Mesothelial cell of epicardium (in vitro differentiated cells): ENCODE measurements at regions not wholly inside any gene's neighbourhood (a gene's known extent, or its start where the extent isn't known, plus 50 kb on each side); places are given as distances from the start of the nearest gene placed in this dataset.

ENCODE experiments used
- DNase-seq, 2 experiments: peaks; one replicate each; pipeline ENCODE4 v3.0.0; 2021; ENCODE audit warnings: low spot score in 2 of 2; ENCODE audit not compliant: unreplicated experiment in 2 of 2
- H3K27ac Mint-ChIP-seq: 2 replicates; pipeline ENCODE4 v1.8.0; 2021; ENCODE audit warnings: mixed read lengths
- H3K27me3 Mint-ChIP-seq: 2 replicates; pipeline ENCODE4 v1.8.0; 2021; ENCODE audit warnings: low read depth, mixed read lengths
- H3K36me3 Mint-ChIP-seq: 2 replicates; pipeline ENCODE4 v1.8.0; 2021; ENCODE audit warnings: mixed read lengths
- H3K4me1 Mint-ChIP-seq: 2 replicates; pipeline ENCODE4 v1.8.0; 2021; ENCODE audit warnings: mixed read lengths
- H3K4me3 Mint-ChIP-seq: 2 replicates; pipeline ENCODE4 v1.8.0; 2021; ENCODE audit warnings: mild to moderate bottlenecking, moderate library complexity, mixed read lengths
- H3K9me3 Mint-ChIP-seq: 2 replicates; pipeline ENCODE4 v1.8.0; 2021; ENCODE audit warnings: mixed read lengths
- TF ChIP-seq, protein P1 (sequence below): fragments of 200-600 bp; sonication (generic); IDR thresholded peaks from one replicate; pipeline ENCODE4 v1.5.0; 2021; ENCODE audit warnings: antibody characterized with exemption; ENCODE audit not compliant: unreplicated experiment

GRCh38 chr16:13557418-13557817, 362.5 kb upstream of the ERCC4 start:
- H3K36me3 Mint-ChIP-seq: no peaks in the 10 kb centered on the region
- DNase-seq: no peak
- H3K4me1 Mint-ChIP-seq: no peaks in the 10 kb centered on the region
- TF ChIP-seq, protein P1, sequence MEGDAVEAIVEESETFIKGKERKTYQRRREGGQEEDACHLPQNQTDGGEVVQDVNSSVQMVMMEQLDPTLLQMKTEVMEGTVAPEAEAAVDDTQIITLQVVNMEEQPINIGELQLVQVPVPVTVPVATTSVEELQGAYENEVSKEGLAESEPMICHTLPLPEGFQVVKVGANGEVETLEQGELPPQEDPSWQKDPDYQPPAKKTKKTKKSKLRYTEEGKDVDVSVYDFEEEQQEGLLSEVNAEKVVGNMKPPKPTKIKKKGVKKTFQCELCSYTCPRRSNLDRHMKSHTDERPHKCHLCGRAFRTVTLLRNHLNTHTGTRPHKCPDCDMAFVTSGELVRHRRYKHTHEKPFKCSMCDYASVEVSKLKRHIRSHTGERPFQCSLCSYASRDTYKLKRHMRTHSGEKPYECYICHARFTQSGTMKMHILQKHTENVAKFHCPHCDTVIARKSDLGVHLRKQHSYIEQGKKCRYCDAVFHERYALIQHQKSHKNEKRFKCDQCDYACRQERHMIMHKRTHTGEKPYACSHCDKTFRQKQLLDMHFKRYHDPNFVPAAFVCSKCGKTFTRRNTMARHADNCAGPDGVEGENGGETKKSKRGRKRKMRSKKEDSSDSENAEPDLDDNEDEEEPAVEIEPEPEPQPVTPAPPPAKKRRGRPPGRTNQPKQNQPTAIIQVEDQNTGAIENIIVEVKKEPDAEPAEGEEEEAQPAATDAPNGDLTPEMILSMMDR: no peak
- H3K27me3 Mint-ChIP-seq: peaks cover 16% of the 10 kb centered on the region
- H3K4me3 Mint-ChIP-seq: no peak overlapping the region
- no peak overlapping the region for H3K27ac Mint-ChIP-seq
- H3K9me3 Mint-ChIP-seq: no peaks in the 10 kb centered on the region

DNA sequence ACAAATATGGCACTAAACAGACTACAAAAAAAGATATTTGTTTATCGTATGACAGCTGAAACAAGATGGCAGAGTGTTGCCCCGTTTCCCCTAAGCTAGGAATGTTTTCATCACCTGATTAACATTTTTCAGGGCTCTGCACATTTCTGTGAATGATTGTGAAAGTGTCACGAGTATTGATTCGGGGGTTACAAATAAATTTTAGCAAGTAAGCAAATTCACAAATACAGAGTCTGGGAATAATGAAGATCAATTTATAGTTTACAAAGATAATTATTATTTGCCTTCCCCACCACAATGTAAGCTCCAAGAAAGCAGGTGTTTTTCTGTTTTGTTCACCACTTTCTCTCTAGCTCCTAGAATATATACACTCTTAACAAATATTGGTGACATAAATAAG, 361.2 kb upstream of the ERCC4 start:
- no peaks in the 10 kb centered on the region for H3K36me3 Mint-ChIP-seq
- TF ChIP-seq, protein P1: no peak
- no peaks in the 10 kb centered on the region for H3K9me3 Mint-ChIP-seq

DNA sequence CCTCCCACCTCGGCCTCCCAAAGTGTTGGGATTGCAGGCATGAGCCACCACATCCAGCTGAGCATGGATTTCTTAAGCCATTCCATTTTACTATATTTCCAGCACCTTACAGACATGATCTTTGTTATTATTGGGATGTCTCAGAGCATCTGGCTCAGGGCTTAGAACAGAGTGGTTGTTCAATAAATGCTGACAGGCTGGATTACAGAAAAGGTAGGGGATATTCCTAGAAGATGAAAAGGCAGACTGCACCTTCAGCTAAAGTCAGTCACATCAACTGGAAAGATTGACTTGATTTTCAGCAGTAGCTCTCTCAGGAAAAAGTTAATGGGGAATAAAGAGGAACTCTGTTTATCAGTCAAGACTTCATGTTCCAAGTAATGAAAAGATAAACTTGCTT, 360.3 kb upstream of the ERCC4 start:
- H3K4me1 Mint-ChIP-seq: no peaks in the 10 kb centered on the region
- H3K36me3 Mint-ChIP-seq: no peaks in the 10 kb centered on the region
- peaks cover 19% of the 10 kb centered on the region for H3K27me3 Mint-ChIP-seq
- H3K9me3 Mint-ChIP-seq: no peaks in the 10 kb centered on the region
- no peak overlapping the region for H3K27ac Mint-ChIP-seq
- no peak for DNase-seq
- TF ChIP-seq, protein P1: no peak
- no peak overlapping the region for H3K4me3 Mint-ChIP-seq

More for the DNA sequence above, 361.2 kb upstream of the ERCC4 start:
- Mint-ChIP-seq H3K4me3 (no peak overlapping the region), H3K27ac (no peak overlapping the region), H3K4me1 (no peaks in the 10 kb centered on the region), H3K27me3 (peaks cover 17% of the 10 kb centered on the region)
- DNase-seq: no peak

DNA sequence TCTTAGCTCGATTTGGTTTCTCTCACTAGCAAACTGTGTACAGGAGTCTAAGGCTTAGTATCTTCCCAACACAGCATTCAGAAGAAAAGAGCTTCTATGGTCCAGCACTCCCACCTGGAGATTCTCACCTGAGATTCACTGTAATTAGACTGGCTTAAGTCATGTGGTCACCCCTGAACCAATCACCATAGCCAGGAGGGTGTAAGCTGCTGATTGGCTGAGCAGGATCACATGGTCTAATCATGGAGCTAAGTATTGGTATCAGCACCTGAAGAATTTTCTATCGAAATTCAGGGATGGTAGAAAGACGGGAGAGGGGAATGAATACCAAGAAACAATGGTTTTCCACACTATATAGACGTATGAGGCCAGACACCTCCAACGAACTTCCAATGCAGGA, 359.8 kb upstream of the ERCC4 start:
- Mint-ChIP-seq H3K9me3 (no peaks in the 10 kb centered on the region), H3K4me3 (no peak overlapping the region), H3K27me3 (peaks cover 19% of the 10 kb centered on the region), H3K4me1 (no peaks in the 10 kb centered on the region), H3K27ac (no peak overlapping the region), H3K36me3 (no peaks in the 10 kb centered on the region)
- TF ChIP-seq, protein P1: no peak
- no peak for DNase-seq

DNA sequence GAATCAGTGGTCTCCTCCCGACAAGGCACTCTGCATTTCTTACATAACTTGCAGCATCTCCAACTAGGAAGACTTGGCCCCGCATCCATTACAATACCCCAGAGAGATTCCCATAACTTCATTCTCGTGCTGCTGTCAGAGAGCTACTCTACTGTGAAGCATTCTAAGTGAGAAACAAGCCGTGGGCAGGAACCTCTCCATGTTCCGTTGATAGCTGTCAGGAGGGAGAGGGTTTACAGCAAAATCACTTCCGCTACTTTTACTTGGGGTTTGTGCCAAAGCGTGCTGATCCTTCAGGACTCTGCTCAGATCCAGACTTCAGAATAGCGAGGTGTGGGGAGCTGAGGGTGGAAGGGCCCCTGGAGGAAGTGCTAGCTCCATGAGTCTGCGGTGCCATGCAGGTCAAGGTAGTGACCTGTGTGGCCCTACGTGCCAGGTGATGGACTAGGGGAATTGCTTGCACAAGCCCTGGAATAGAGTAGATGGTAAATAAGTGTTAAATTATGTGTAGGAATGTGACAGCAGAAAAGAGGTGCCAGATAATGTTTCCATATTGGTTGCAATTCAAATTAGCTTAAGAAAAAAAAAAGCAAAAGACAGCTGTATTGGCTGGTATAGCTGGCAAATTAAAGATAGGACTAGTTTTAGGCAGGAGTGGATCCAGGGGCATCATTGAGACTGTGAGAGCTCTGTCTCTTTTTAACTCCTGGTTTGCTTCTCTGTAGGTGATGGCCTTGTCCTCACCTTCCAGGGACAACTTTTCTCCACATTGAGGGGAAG, 358.5 kb upstream of the ERCC4 start:
- TF ChIP-seq, protein P1: no peak
- Mint-ChIP-seq H3K9me3 (no peaks in the 10 kb centered on the region), H3K27ac (no peak overlapping the region)

More for the DNA sequence above, 358.5 kb upstream of the ERCC4 start:
- Mint-ChIP-seq H3K4me3 (no peak overlapping the region), H3K36me3 (no peaks in the 10 kb centered on the region), H3K4me1 (no peaks in the 10 kb centered on the region), H3K27me3 (peaks cover 16% of the 10 kb centered on the region)
- no peak for DNase-seq
